Esophagus muscularis mucosa (tissue), 3 donors: ENCODE measurements at regions not wholly inside any gene's neighbourhood (a gene's known extent, or its start where the extent isn't known, plus 50 kb on each side); places are given as distances from the start of the nearest gene placed in this dataset.

ENCODE experiments used
- small RNA-seq, 3 donors: library from RNA; depleted of rRNA; stranded (forward); fragments of <200 nt; gene quantifications; one replicate each; pipeline ENCODE3, GENCODE V24; 2016

Small RNA genes in the stretch of these regions (small RNA-seq; reads per million reads assigned to genes)
- 0 reads per million in 3 donors for gene RNU1-33P
